Breast epithelium (tissue), 3 donors: ENCODE measurements at regions not wholly inside any gene's neighbourhood (a gene's known extent, or its start where the extent isn't known, plus 50 kb on each side); places are given as distances from the start of the nearest gene placed in this dataset.

Experiments
- CTCF ChIP-seq, 3 donors: fragments of 450-650 bp; IDR thresholded peaks; one replicate each; pipeline ENCODE4 v1.5.1; 2016 to 2017; ENCODE audit warnings: antibody characterized with exemption in 3 of 3, mild to moderate bottlenecking in 3 of 3, moderate library complexity in 3 of 3
- POLR2A ChIP-seq: fragments of 450-650 bp; IDR thresholded peaks from one replicate; pipeline ENCODE4 v1.6.1; 2016; ENCODE audit warnings: antibody characterized with exemption, mild to moderate bottlenecking, moderate library complexity
- POLR2AphosphoS5 ChIP-seq, 3 donors: sonication (generic); formaldehyde crosslinking; IDR thresholded peaks; one replicate each; pipeline ENCODE4 v1.6.1; 2017; ENCODE audit warnings: antibody characterized with exemption in 3 of 3

- no peak for TF ChIP-seq POLR2A
- no peak for TF ChIP-seq CTCF (IDR thresholded peaks at IDR 0.05)
- no peak for TF ChIP-seq POLR2AphosphoS5 (IDR thresholded peaks at IDR 0.05)
These were observed 113.3 kb upstream of the ERRFI1 start for GRCh38 chr1:8139383-8139782.
